ENCODE measurements at regions not wholly inside any gene's neighbourhood (a gene's known extent, or its start where the extent isn't known, plus 50 kb on each side); places are given as distances from the start of the nearest gene placed in this dataset.
A peak's percentile ranks its signal among the peaks of the same experiment; 100 is the strongest.
"Not testable (repeated sequence)": the region's sequence is repeated elsewhere in the genome, so short reads cannot be mapped to it uniquely, and the experiment has no call there.

GRCh38 chr2:167575276-167575675 lies 672.1 kb downstream of the STK39 start:
- no peak for DNase-seq

GRCh38 chr2:167572883-167573619 lies 674.3 kb downstream of the STK39 start:
- no peak for DNase-seq

- no peak for DNase-seq
Measured at GRCh38 chr2:167570370-167570769, 677.0 kb downstream of the STK39 start.

GRCh38 chr2:167563885-167564619 lies 675.8 kb downstream of the XIRP2 start:
- not testable (repeated sequence) for DNase-seq

GRCh38 chr2:167558272-167558991 lies 670.2 kb downstream of the XIRP2 start:
- DNase-seq = not testable (repeated sequence)

- DNase-seq = no peak
Measured at GRCh38 chr2:167555098-167555720, 666.9 kb downstream of the XIRP2 start.

GRCh38 chr2:167553635-167554034 lies 665.4 kb downstream of the XIRP2 start:
- no peak for DNase-seq

GRCh38 chr2:167551416-167551815 lies 663.1 kb downstream of the XIRP2 start:
- DNase-seq = no peak

GRCh38 chr2:167550448-167550847 lies 662.2 kb downstream of the XIRP2 start:
- DNase-seq = peak in 1 of 2 experiments; percentile 5

- no peak for DNase-seq
Measured at GRCh38 chr2:167548396-167548795, 660.1 kb downstream of the XIRP2 start.

- no peak for DNase-seq
Measured at GRCh38 chr2:167544602-167545001, 656.3 kb downstream of the XIRP2 start.

- DNase-seq = no peak
Measured at GRCh38 chr2:167543721-167544120, 655.4 kb downstream of the XIRP2 start.

GRCh38 chr2:167537743-167538142 lies 649.5 kb downstream of the XIRP2 start:
- no peak for DNase-seq

GRCh38 chr2:167534443-167534842 lies 646.2 kb downstream of the XIRP2 start:
- DNase-seq = no peak

- no peak for DNase-seq
Measured at GRCh38 chr2:167524786-167525185, 636.5 kb downstream of the XIRP2 start.

- no peak for DNase-seq
Measured at GRCh38 chr2:167510071-167510759, 621.9 kb downstream of the XIRP2 start.

GRCh38 chr2:167509586-167509985 lies 621.3 kb downstream of the XIRP2 start:
- DNase-seq = no peak

- no peak for DNase-seq
Measured at GRCh38 chr2:167508709-167509108, 620.4 kb downstream of the XIRP2 start.

- DNase-seq = no peak
Measured at GRCh38 chr2:167506395-167506794, 618.1 kb downstream of the XIRP2 start.

GRCh38 chr2:167504695-167505094 lies 616.4 kb downstream of the XIRP2 start:
- no peak for DNase-seq

- no peak for DNase-seq
Measured at GRCh38 chr2:167504061-167504460, 615.8 kb downstream of the XIRP2 start.

GRCh38 chr2:167501618-167502017 lies 613.3 kb downstream of the XIRP2 start:
- DNase-seq = no peak

GRCh38 chr2:167493862-167494261 lies 605.6 kb downstream of the XIRP2 start:
- DNase-seq = no peak
